ENCODE measurements at regions not wholly inside any gene's neighbourhood (a gene's known extent, or its start where the extent isn't known, plus 50 kb on each side); places are given as distances from the start of the nearest gene placed in this dataset.
"Not testable (repeated sequence)": the region's sequence is repeated elsewhere in the genome, so short reads cannot be mapped to it uniquely, and the experiment has no call there.

- DNase-seq, result no peak
These were observed 233.6 kb upstream of the ASCC3 start for GRCh38 chr6:101114703-101115102.

- no peak for DNase-seq
These were observed 235.2 kb upstream of the ASCC3 start for GRCh38 chr6:101116337-101116736.

GRCh38 chr6:101117393-101118135 lies 236.4 kb upstream of the ASCC3 start:
- DNase-seq, result no peak

GRCh38 chr6:101118136-101118396 lies 236.9 kb upstream of the ASCC3 start:
- no peak for DNase-seq

GRCh38 chr6:101120747-101121146 lies 239.6 kb upstream of the ASCC3 start:
- DNase-seq, result no peak

GRCh38 chr6:101125380-101125971 lies 244.3 kb upstream of the ASCC3 start:
- DNase-seq, result no peak

- DNase-seq, result no peak
These were observed 245.4 kb upstream of the ASCC3 start for GRCh38 chr6:101126501-101126900.

- no peak for DNase-seq
These were observed 248.7 kb upstream of the ASCC3 start for GRCh38 chr6:101129851-101130250.

GRCh38 chr6:101146389-101146788 lies 247.1 kb upstream of the GRIK2 start:
- DNase-seq, result no peak

GRCh38 chr6:101150226-101150625 lies 243.3 kb upstream of the GRIK2 start:
- no peak for DNase-seq

GRCh38 chr6:101157638-101158037 lies 235.9 kb upstream of the GRIK2 start:
- not testable (repeated sequence) for DNase-seq

- DNase-seq, result no peak
These were observed 229.9 kb upstream of the GRIK2 start for GRCh38 chr6:101163611-101164010.

GRCh38 chr6:101167638-101168037 lies 225.9 kb upstream of the GRIK2 start:
- DNase-seq, result no peak

GRCh38 chr6:101171049-101171448 lies 222.5 kb upstream of the GRIK2 start:
- not testable (repeated sequence) for DNase-seq

GRCh38 chr6:101178748-101179147 lies 214.8 kb upstream of the GRIK2 start:
- DNase-seq, result no peak

- no peak for DNase-seq
These were observed 212.5 kb upstream of the GRIK2 start for GRCh38 chr6:101181006-101181405.

- not testable (repeated sequence) for DNase-seq
These were observed 205.2 kb upstream of the GRIK2 start for GRCh38 chr6:101188285-101188798.

GRCh38 chr6:101195588-101195987 lies 197.9 kb upstream of the GRIK2 start:
- no peak for DNase-seq

GRCh38 chr6:101199441-101199840 lies 194.1 kb upstream of the GRIK2 start:
- no peak for DNase-seq

GRCh38 chr6:101202867-101203374 lies 190.6 kb upstream of the GRIK2 start:
- no peak for DNase-seq

- DNase-seq, result no peak
These were observed 189.8 kb upstream of the GRIK2 start for GRCh38 chr6:101203664-101204063.

- DNase-seq, result no peak
These were observed 185.4 kb upstream of the GRIK2 start for GRCh38 chr6:101208152-101208551.

GRCh38 chr6:101212640-101213039 lies 180.9 kb upstream of the GRIK2 start:
- no peak for DNase-seq

- DNase-seq, result no peak
These were observed 171.5 kb upstream of the GRIK2 start for GRCh38 chr6:101222007-101222406.

GRCh38 chr6:101224751-101225150 lies 168.8 kb upstream of the GRIK2 start:
- DNase-seq, result no peak
